SW 1271 (cell line): ENCODE measurements at regions not wholly inside any gene's neighbourhood (a gene's known extent, or its start where the extent isn't known, plus 50 kb on each side); places are given as distances from the start of the nearest gene placed in this dataset.
"Not testable (repeated sequence)": the region's sequence is repeated elsewhere in the genome, so short reads cannot be mapped to it uniquely, and the experiment has no call there.

Source experiments
- DNase-seq, 2 experiments: peaks; one replicate each; lab custom pipeline; 2025; lab: John Stamatoyannopoulos, UW

GRCh38 chr7:68914006-68914405, 684.3 kb upstream of the AUTS2 start:
- DNase-seq, result no peak

GRCh38 chr7:68917041-68917651, 681.1 kb upstream of the AUTS2 start:
- no peak for DNase-seq

- DNase-seq, result no peak
These were observed 679.7 kb upstream of the AUTS2 start for GRCh38 chr7:68918621-68919020.

GRCh38 chr7:68922850-68923249, 675.4 kb upstream of the AUTS2 start:
- DNase-seq, result no peak

- DNase-seq, result no peak
These were observed 673.0 kb upstream of the AUTS2 start for GRCh38 chr7:68925241-68925640.

- no peak for DNase-seq
These were observed 668.5 kb upstream of the AUTS2 start for GRCh38 chr7:68929781-68930261.

- no peak for DNase-seq
These were observed 661.7 kb upstream of the AUTS2 start for GRCh38 chr7:68936471-68937035.

GRCh38 chr7:68938151-68938550, 660.1 kb upstream of the AUTS2 start:
- DNase-seq, result no peak

GRCh38 chr7:68943786-68944185, 654.5 kb upstream of the AUTS2 start:
- DNase-seq, result no peak

GRCh38 chr7:68955656-68956055, 642.6 kb upstream of the AUTS2 start:
- DNase-seq, result no peak

GRCh38 chr7:68958571-68958970, 639.7 kb upstream of the AUTS2 start:
- no peak for DNase-seq

GRCh38 chr7:68963552-68963951, 634.7 kb upstream of the AUTS2 start:
- no peak for DNase-seq

- DNase-seq, result no peak
These were observed 634.2 kb upstream of the AUTS2 start for GRCh38 chr7:68964060-68964459.

GRCh38 chr7:68965351-68965750, 632.9 kb upstream of the AUTS2 start:
- no peak for DNase-seq

- DNase-seq, result no peak
These were observed 630.7 kb upstream of the AUTS2 start for GRCh38 chr7:68967598-68967997.

- no peak for DNase-seq
These were observed 628.7 kb upstream of the AUTS2 start for GRCh38 chr7:68969571-68969970.

- no peak for DNase-seq
These were observed 626.5 kb upstream of the AUTS2 start for GRCh38 chr7:68971634-68972340.

- DNase-seq, result no peak
These were observed 620.8 kb upstream of the AUTS2 start for GRCh38 chr7:68977385-68978055.

GRCh38 chr7:68978710-68979109, 619.6 kb upstream of the AUTS2 start:
- no peak for DNase-seq

GRCh38 chr7:68980011-68980410, 618.3 kb upstream of the AUTS2 start:
- no peak for DNase-seq

GRCh38 chr7:68980432-68980831, 617.8 kb upstream of the AUTS2 start:
- not testable (repeated sequence) for DNase-seq

GRCh38 chr7:68984306-68984705, 614.0 kb upstream of the AUTS2 start:
- no peak for DNase-seq

- no peak for DNase-seq
These were observed 603.4 kb upstream of the AUTS2 start for GRCh38 chr7:68994841-68995240.
